Panc1 (cell line): ENCODE measurements at regions not wholly inside any gene's neighbourhood (a gene's known extent, or its start where the extent isn't known, plus 50 kb on each side); places are given as distances from the start of the nearest gene placed in this dataset.

Experiments
- ATAC-seq: fragments of 200-7000 bp; cut with Tn5 transposase; 2 replicates; pipeline ENCODE4 v1.9.1; 2020; ENCODE audit warnings: mild to moderate bottlenecking, moderate library complexity
- BruUV-seq: library from RNA; stranded (reverse); fragments of 400-500 nt; replicated peaks from 2 replicates; lab custom pipeline; 2021; lab: Mats Ljungman, UMichigan
- CTCF ChIA-PET: fragments of 300-600 bp; sonication (Branson Sonifier 250); formaldehyde crosslinking; loops from one replicate; lab custom pipeline; 2022; ENCODE audit warnings: antibody characterized with exemption; lab: Charles Lee
- POLR2A ChIA-PET: fragments of 300-600 bp; sonication (Branson Sonifier 250); formaldehyde crosslinking; loops from one replicate; lab custom pipeline; 2022; ENCODE audit warnings: antibody characterized with exemption; lab: Charles Lee
- DNase-seq: peaks from one replicate; pipeline ENCODE4 v3.0.0-alpha.2; 2010; ENCODE audit warnings: low read depth, low spot score
- H3K27ac ChIP-seq: 2 replicates; pipeline ENCODE4 v1.5.1; 2011; ENCODE audit warnings: mild to moderate bottlenecking, low read length, inconsistent platforms
- H3K27me3 ChIP-seq: fragments of 200-500 bp; sonication (Bioruptor generic); 2 replicates; pipeline ENCODE4 v1.6.0; 2014; ENCODE audit warnings: low read length, inconsistent platforms; ENCODE audit not compliant: control insufficient read depth, insufficient read depth
- H3K36me3 ChIP-seq: fragments of 200-500 bp; sonication (Bioruptor generic); 2 replicates; pipeline ENCODE4 v1.5.1; 2014; ENCODE audit warnings: inconsistent platforms, mild to moderate bottlenecking, low read length, moderate library complexity; ENCODE audit not compliant: control insufficient read depth, insufficient read depth
- H3K4me1 ChIP-seq: 2 replicates; pipeline ENCODE4 v1.5.1; 2011; ENCODE audit warnings: inconsistent platforms, mild to moderate bottlenecking, low read length, moderate library complexity; ENCODE audit not compliant: control insufficient read depth, insufficient read depth
- H3K4me3 ChIP-seq, 2 experiments: 2 replicates each; pipeline ENCODE4 v1.5.1; 2011 to 2012; ENCODE audit warnings: low read depth in 2 of 2, low read length in 2 of 2, mild to moderate bottlenecking in 2 of 2, inconsistent platforms in 1 of 2, moderate library complexity in 1 of 2
- H3K9me3 ChIP-seq: fragments of 200-500 bp; sonication (Bioruptor generic); 2 replicates; pipeline ENCODE4 v1.5.1; 2014; ENCODE audit warnings: low read depth, mild to moderate bottlenecking, inconsistent platforms, low read length, moderate library complexity; ENCODE audit not compliant: control insufficient read depth, insufficient read depth
- CTCF ChIP-seq: fragments of 450-650 bp; IDR thresholded peaks from 2 replicates; pipeline ENCODE4 v1.5.1; 2017; ENCODE audit warnings: mild to moderate bottlenecking
- POLR2AphosphoS5 ChIP-seq: IDR thresholded peaks from 2 replicates; pipeline ENCODE4 v1.6.1; 2012; ENCODE audit warnings: mild to moderate bottlenecking, low read depth, low read length, moderate library complexity
- REST ChIP-seq, 2 experiments: IDR thresholded peaks; 2 replicates each; pipeline ENCODE4 v1.6.1; 2011 to 2012; ENCODE audit warnings: low read depth in 2 of 2, control low read depth in 1 of 2, low read length in 1 of 2, mild to moderate bottlenecking in 1 of 2, moderate library complexity in 1 of 2; ENCODE audit not compliant: insufficient read depth in 1 of 2
- SIN3A ChIP-seq: IDR thresholded peaks from 2 replicates; pipeline ENCODE4 v1.6.1; 2012; ENCODE audit warnings: low read depth, mild to moderate bottlenecking, low read length, moderate library complexity, borderline replicate concordance; ENCODE audit not compliant: insufficient read depth
- TCF7L2 ChIP-seq: IDR thresholded peaks from 2 replicates; pipeline ENCODE4 v1.6.1; 2011; ENCODE audit warnings: mild to moderate bottlenecking, low read depth, low read length, inconsistent platforms
- in situ Hi-C: cut with HindIII; loops from 2 replicates; pipeline ENCODE4 v1.10.0; 2016; ENCODE audit warnings: low sequenced_read_pairs, low pct_unique_long_range_greater_than_20kb
- intact Hi-C: fragments of 100-400 bp; cut with micrococcal nuclease; formaldehyde crosslinking; loops from one replicate; pipeline ENCODE4 v1.10.0; 2022; ENCODE audit not compliant: unreplicated experiment

- no TSS peak for BruUV-seq
- no peak for DNase-seq
- ChIA-PET CTCF (no interaction called here), POLR2A (no interaction called here)
- ATAC-seq, result no peak
- H3K4me1 ChIP-seq, result no peaks in the 10 kb centered on the region
- H3K27ac ChIP-seq, result no peak overlapping the region
- H3K4me3 ChIP-seq, result no peak overlapping the region
- H3K36me3 ChIP-seq, result no peaks in the 10 kb centered on the region
- TF ChIP-seq REST (IDR thresholded peaks at IDR 0.05; ENCODE audit: insufficient read depth in 1 of 2, low read depth in 2 of 2, low read length in 1 of 2) (no peak), SIN3A (no peak), CTCF (no peak), POLR2AphosphoS5 (no peak), TCF7L2 (no peak)
- no peaks in the 10 kb centered on the region for H3K27me3 ChIP-seq
- in situ Hi-C loops, result no loop called here
- intact Hi-C loops, result no loop called here
- H3K9me3 ChIP-seq, result no peaks in the 10 kb centered on the region
Observed at GRCh38 chr14:95386536-95387095, 66.9 kb upstream of the CLMN start.

- no TSS peak for BruUV-seq
- in situ Hi-C loops (no loop called here), intact Hi-C loops (no loop called here)
- Histone ChIP-seq H3K9me3 (no peaks in the 10 kb centered on the region), H3K4me1 (no peaks in the 10 kb centered on the region), H3K36me3 (no peaks in the 10 kb centered on the region), H3K4me3 (no peak overlapping the region), H3K27me3 (no peaks in the 10 kb centered on the region), H3K27ac (no peak overlapping the region)
- no peak for ATAC-seq
- ChIA-PET CTCF (no interaction called here), POLR2A (no interaction called here)
- TF ChIP-seq TCF7L2 (no peak), POLR2AphosphoS5 (no peak), CTCF (no peak), REST (IDR thresholded peaks at IDR 0.05; ENCODE audit: insufficient read depth in 1 of 2, low read depth in 2 of 2, low read length in 1 of 2) (no peak), SIN3A (no peak)
- no peak for DNase-seq
Observed at GRCh38 chr14:95385701-95386100, 66.0 kb upstream of the CLMN start.
